HG03039 (cell line): ENCODE measurements at regions not wholly inside any gene's neighbourhood (a gene's known extent, or its start where the extent isn't known, plus 50 kb on each side); places are given as distances from the start of the nearest gene placed in this dataset.
"Not testable (repeated sequence)": the region's sequence is repeated elsewhere in the genome, so short reads cannot be mapped to it uniquely, and the experiment has no call there.

Experiments
- ATAC-seq: cut with Tn5 transposase; IDR thresholded peaks from one replicate; pipeline ENCODE4 v1.9.1; 2021; ENCODE audit warnings: mild to moderate bottlenecking, moderate library complexity; ENCODE audit not compliant: unreplicated experiment

DNA sequence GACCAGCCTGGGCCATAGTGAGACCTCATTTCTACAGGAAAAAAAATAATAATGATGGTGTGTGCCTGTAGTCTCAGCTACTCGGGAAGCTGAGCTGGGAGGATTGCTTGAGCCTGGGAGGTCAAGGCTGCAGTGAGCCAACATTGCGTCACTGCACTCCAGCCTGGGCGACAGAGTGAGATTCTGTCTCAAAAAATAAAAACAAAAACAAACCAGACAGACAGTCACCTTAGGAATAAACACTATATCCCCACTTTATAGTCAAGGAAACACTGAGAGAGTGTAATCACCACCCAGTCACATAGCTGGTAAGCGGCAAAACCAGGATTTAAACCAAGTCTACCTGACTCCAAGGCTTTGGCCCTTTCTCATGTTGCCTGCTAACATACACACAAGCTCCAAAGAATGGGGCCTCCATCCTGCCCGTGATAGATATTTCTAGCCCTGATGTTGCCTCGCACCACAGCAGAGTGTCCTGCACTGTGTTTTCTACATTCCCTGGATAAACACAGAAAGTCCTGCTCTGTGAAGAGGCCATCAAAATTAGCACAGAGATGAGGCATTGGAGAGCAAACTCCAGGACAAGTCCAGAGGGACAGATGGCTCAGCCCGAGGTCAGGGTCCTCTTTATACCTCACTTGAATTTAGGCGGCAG, 66.1 kb upstream of the SMURF2 start:
- no peak for ATAC-seq

GRCh38 chr17:64726025-64726424, 63.9 kb upstream of the SMURF2 start:
- ATAC-seq, result not testable (repeated sequence)

GRCh38 chr17:64724246-64724645, 62.1 kb upstream of the SMURF2 start:
- not testable (repeated sequence) for ATAC-seq

- ATAC-seq, result no peak
Measured at GRCh38 chr17:64723781-64724180, 61.7 kb upstream of the SMURF2 start.

- ATAC-seq, result not testable (repeated sequence)
Measured at GRCh38 chr17:64721556-64721955, 59.4 kb upstream of the SMURF2 start.

DNA sequence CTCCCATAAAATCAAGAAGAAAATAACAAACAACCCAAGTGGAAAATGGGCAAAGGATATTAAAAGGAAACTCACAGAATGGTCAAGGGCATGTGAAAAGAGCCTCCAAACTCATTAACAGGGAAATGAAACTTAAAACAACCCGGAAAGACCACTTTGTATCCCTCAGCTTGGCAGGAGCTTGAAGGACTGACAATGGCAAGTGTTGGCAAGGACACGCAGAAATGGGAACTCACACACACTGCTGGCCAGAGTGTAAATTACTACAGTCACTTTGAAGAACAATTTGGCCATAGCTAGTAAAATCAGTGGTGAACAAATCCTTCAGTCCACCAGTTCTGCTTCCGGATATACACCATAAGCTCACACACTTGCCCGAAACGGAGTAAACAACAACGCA, 58.1 kb upstream of the SMURF2 start:
- not testable (repeated sequence) for ATAC-seq

GRCh38 chr17:64719517-64719916, 57.4 kb upstream of the SMURF2 start:
- ATAC-seq, result not testable (repeated sequence)

GRCh38 chr17:64718816-64719215, 56.7 kb upstream of the SMURF2 start:
- not testable (repeated sequence) for ATAC-seq

DNA sequence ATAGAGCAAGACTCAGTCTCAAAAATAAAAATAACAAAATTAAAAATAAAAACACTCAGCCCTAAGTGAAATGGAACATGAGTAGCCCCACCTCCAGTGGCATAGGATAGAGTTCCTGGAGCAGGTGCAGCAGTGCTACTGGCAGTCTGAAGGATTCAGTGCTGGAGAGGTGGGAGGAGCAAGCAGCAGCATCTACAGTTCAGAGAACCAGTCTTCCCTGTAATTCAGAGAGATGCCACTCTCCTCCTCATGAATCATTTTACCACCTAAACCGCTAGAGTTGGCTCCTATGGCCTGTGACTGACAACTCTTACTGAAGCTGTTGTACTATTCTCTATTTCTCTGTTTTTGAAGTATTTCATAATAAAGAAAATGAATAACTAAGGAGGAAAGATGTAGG, 56.0 kb upstream of the SMURF2 start:
- ATAC-seq, result no peak

- ATAC-seq, result not testable (repeated sequence)
Measured at GRCh38 chr17:64716496-64716895, 54.4 kb upstream of the SMURF2 start.

- not testable (repeated sequence) for ATAC-seq
Measured at GRCh38 chr17:64713786-64714185, 51.7 kb upstream of the SMURF2 start.

GRCh38 chr17:64712557-64713351, 50.6 kb upstream of the SMURF2 start:
- ATAC-seq, result not testable (repeated sequence)
